Activated T-cell treated with anti-CD3 and anti-CD28 coated beads for 48 hours (primary cell): ENCODE measurements at regions not wholly inside any gene's neighbourhood (a gene's known extent, or its start where the extent isn't known, plus 50 kb on each side); places are given as distances from the start of the nearest gene placed in this dataset.

Experiments
- DNase-seq: peaks from one replicate; pipeline ENCODE4 v3.0.0-alpha.2; 2020; ENCODE audit warnings: low read depth

DNA sequence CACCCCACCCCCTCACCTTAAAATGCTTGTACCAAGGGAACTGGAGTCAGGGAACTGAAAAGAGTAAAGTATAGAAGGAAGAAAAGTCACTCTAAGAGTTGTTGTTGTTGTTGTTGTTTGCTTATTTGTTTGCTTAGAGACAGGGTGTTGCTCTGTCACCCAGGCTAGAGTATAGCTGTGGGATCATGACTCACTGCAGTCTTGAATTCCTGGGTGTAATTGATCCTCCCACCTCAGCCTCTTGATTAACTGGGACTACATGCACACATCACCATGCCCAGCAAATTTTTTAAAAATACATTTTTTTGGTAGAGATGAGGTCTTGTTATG is 681.6 kb upstream of the GJE1 start:
- no peak for DNase-seq

DNA sequence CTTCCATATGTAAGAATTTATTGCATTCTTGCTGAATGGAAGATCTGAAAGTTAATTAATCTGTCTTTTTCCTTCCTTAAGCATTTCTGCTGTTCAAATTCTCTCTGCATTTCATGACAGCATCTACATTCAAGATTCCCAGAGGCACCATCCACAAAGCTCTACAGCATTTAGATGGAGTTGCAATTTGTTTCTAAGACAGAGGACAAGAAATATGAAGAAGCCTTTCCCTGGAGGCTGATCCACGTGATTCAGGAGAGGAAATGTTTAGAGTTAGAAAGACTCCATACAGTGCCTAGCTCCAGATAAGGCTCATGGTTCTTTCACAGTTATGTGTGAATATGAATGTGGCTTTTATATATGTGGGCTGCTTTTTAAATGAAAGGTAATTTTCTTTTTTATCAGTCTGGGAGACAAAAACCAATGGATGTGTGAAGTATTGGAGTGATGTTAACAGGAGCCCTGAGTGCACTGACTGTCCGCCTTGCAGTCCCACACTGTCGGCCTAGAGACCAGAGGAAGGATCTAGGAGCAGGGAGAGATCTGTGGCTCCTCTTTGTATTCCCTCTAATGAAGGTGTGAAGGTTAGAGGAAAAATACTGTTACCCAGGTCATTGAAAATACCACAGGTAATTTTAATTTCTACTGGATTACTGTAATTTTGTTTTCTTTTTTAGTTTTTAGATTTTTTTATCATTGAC is 686.6 kb upstream of the GJE1 start:
- DNase-seq: no peak

DNA sequence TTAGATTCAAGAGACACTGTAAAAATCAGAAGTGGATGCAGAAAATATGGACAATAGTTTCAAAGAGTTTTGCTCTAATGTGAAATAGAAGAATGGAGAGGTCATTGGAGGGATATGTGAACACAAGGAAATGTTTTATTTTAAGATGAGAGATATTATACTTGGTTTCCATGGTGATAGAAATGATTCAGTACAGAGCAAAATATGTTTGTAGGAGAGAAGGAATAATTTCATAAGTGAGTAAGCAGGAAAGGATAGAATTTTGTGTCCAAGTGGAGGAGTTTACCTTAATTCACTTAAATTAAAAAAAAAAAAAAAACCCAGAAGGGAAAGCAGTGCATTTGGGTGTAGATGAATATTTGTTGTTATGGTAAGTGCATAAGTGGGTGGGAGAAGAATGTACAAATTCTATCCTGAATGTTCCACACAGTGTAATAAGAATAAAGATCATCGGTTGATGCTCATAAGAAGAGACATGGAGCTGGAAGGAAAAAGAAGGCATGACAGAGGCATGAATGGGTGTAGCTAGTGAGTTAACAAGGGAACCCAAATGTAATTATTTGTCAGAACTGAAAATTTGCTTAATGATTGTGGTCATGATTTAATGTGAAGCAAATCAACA is 688.9 kb upstream of the GJE1 start:
- DNase-seq: no peak

DNA sequence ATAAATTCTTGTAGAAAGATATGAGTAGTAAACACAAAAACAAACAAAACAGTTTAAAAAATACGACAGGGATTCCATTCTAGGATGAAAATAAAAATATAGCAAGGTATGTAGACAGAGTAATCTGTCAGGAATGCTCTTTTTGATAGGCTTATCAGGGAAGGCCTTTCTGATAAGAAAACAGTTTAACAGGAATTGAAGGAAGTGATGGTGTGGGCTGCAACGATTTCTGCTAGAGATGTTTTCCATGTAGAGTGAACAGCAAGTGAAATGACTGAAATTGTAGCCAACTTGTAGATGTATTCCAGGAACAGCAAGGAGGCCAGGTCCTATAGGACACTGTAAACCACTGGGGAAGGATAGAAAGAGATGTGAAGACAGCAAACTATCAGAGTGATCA is 689.7 kb upstream of the GJE1 start:
- no peak for DNase-seq

GRCh38 chr6:141439513-141439912 is 693.2 kb upstream of the GJE1 start:
- DNase-seq: no peak

DNA sequence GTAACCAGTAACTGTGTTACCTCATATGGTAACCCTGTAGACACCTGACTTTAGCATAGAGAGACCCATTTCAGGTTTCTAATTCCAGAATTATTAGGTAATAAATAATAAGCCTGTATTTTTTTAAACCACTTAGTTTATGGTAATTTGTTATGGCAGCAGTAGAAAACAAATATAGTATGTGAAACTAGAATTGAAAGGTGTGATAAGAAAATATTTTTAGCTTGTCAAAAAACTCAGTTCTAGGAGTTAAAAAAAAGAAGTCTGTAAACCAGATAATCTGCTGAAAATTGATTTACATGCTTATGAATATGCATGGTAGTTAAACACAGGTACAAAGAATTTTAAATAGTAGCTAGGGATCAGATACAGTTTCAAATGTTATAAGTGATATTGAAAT is 695.0 kb upstream of the GJE1 start:
- no peak for DNase-seq

DNA sequence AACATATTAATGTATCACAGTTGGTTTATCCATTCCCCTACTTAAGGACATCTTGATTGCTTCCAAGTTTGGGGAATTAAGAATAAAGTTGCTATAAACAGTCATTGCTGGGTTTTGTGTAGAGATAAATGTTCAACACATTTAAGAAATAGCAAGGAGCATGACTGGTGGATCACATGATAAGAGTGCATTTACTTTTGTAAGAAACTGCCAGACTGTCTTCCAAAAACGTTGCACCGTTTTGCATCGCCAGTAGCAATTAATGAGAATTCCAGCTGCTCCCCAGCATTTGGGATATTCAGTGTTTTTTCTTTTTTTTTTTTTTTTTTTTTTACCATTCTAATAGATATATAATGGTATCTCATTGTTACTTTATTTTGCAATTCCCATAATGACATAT is 695.7 kb upstream of the GJE1 start:
- no peak for DNase-seq

GRCh38 chr6:141426400-141426980 is 706.2 kb upstream of the GJE1 start:
- no peak for DNase-seq

GRCh38 chr6:141421378-141421777 is 711.3 kb upstream of the GJE1 start:
- DNase-seq: no peak

GRCh38 chr6:141418076-141418475 is 714.6 kb upstream of the GJE1 start:
- DNase-seq: no peak

DNA sequence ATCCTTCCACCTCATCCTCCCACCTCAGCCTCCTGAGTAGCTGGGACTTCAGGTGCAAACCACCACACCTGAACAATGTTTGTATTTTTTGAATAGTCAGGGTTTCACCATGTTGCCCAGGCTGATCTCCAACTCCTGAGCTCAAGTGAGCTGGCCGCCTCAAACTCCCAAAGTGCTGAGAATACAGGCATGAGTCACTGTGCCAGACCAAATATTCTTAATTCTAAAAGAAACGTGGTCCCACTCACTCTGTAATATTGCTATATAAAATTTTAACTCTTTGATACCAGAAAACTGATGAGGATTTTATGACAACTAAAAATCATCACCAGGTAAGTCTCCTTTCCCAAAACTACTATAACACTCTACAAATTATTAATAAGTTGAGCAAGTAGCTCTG is 716.8 kb upstream of the GJE1 start:
- DNase-seq: no peak

GRCh38 chr6:141413196-141413595 is 719.5 kb upstream of the GJE1 start:
- no peak for DNase-seq

DNA sequence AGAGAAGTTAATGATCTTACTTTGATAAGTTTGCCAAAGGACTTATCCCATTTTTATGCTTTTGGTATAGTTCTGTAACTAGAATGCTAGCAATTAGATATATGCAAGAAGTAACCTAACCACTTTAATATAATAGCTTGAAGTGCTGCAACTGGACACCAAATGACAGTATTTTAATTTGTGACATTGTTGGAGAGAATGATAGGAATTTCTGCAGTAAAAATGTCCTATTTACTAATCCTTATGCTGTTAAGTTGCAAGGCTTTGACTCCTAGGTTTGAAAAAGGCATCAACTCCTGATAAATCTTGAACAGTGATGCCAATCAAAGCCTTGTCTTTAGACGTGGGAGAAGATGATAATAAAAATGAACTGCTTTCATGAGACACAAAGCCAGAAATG is 726.0 kb upstream of the GJE1 start:
- DNase-seq: no peak

GRCh38 chr6:141403827-141404226 is 728.9 kb upstream of the GJE1 start:
- no peak for DNase-seq

DNA sequence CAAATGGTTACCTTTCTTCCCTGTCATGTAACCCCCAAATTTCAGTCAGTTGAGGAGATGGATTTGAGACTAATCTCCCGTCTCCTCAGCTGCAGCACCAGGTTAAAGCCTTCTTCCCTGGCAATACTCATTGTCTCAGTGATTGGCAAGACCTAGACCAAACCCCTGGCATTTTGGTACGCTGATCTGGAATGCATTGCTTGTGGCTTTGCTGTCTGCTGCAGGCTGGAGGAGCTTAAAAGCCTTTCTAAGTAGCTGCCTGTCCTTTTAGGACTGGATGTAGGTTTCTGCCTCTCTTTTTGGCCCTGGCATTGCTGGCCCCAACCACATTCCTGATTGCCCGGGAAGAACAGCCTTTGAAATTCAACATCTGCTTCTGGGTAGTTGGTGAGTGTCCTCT is 729.6 kb upstream of the GJE1 start:
- no peak for DNase-seq

DNA sequence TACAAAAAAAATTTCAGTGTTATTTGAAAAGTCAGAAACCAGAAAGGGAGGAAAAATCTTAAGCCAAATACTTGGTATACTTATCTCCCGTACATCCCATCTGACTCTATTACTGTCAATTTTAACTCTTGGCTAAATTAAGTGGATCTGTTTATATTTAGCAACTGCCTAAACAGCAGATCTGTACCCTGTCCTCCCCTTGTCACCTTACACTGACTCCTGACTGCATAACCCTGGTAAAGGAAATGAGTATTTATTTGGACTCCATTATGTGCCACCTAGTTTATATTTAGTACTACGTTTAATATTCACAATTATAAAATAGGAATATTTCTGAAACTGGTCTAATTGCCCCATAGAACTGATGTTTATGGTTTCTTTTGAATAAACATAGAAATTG is 730.2 kb upstream of the GJE1 start:
- DNase-seq: no peak

DNA sequence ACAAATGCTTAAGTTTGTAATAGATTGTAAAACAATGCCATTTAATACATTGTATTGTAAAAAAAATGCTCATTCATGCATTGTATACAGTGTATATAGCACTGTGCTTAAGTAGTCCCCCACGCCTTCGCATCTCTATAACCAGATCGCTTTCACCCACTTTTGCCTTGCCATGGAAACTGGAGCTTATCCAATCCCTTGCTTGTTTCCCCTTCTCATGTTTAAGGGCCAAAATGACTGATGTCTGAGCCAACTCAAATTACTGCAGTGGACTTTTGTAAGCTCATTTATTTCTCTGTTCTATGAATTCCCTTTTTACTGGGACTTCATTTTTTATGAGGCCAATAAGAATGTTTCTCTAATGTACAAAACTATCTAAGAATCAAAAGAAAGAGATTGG is 730.9 kb upstream of the GJE1 start:
- DNase-seq: no peak

DNA sequence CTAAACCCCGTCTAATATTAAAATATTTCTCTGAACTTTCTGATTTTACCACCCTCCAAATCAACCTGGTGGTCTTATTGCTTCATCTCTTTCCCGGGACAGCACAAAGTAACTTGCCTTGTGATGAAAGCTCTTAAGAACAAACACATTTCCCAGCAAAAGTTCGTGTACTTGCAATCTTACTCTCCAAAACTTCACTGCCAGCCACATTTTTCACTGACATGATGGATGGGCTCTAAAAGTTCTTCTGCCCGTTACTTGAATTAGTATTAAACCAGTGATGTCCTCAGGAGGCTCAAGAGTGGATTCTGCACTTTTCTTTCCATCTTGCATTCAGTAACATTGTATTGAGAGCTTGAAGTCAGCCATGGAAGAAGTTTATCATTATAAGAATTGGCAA is 731.6 kb upstream of the GJE1 start:
- DNase-seq: no peak

GRCh38 chr6:141398949-141399348 is 733.8 kb upstream of the GJE1 start:
- no peak for DNase-seq

GRCh38 chr6:141395443-141396008 is 737.2 kb upstream of the GJE1 start:
- DNase-seq: no peak

DNA sequence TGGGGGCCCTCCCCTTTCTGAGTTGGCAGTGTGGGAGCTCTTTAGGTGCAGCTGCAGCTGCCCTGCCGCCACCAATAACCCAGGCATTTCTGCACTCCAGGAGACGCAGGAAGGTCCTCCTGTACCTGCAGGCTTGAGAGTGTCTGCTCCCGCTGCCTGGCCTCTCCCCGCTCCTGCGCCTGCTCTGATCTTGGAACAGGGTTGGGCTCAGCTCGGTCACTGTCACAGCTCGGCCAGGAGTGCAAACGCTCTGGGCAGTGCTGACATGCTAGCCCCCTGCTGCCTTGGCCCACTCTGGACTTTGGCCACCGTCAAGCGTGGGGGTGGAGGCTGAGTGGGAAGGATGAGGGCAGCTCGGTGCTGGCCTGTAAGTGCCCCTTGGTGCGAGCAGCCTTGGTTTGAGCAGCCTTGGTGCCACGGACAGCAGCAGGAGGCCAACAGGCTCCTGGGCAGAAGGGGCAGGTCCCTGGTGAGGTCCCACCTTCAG is 738.1 kb upstream of the GJE1 start:
- DNase-seq: no peak

DNA sequence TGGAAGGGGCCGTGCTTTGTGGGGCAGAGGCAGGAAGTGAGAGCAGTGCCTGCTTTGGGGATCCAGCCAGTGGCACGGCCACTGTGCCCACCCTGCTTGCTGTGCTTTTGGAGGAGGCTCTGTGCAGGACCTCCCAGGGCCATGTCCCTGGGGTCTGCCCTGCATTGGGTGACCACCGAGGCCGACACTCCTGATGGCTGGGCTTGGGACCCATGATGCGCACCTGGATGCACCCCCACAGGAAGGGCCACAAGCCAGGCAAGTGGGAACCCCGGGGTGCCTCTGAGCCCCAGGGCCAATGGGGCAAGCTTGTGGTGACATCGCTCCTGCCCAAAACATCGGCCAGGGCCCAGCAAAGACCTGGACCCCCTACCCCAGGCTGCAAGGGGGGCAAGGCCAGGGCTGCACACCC is 738.6 kb upstream of the GJE1 start:
- DNase-seq: no peak

DNA sequence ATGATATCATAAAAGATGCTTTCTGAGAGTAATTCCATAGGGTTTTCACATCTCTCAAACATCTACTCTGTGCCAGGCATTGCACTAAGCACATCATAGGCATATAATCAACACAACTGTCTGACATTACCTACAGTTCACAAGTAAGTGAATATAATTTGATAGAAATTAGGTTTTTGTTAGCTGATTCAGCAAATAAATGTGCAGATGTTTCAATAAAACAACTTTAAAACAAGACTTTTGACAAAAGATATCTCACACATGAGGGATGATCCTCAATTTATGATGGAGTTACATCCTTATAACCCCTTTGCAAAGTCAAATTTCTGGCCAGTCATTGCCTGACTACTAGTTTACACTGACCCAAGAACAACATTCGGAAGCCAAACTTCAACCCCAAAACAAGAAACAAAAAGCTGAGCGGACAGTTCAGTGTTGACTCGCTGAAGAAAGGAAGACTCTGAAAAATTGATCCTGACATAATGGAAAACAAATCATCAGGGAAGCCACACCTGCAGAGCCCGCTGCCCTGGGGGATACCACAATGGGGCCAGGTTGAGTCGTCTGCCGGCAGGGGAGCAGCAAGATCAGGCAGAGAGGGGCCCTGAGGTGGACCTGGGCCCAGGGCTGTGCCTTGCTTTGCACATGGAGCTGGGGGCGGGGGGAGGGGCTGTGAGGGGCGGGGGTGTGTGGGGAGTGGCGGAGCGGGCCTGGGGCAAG is 739.2 kb upstream of the GJE1 start:
- DNase-seq: no peak
